GM18870 (cell line): ENCODE measurements at regions not wholly inside any gene's neighbourhood (a gene's known extent, or its start where the extent isn't known, plus 50 kb on each side); places are given as distances from the start of the nearest gene placed in this dataset.

ENCODE experiments used
- ATAC-seq: cut with Tn5 transposase; IDR thresholded peaks from one replicate; pipeline ENCODE4 v1.9.1; 2021; ENCODE audit warnings: moderate library complexity; ENCODE audit not compliant: unreplicated experiment

DNA sequence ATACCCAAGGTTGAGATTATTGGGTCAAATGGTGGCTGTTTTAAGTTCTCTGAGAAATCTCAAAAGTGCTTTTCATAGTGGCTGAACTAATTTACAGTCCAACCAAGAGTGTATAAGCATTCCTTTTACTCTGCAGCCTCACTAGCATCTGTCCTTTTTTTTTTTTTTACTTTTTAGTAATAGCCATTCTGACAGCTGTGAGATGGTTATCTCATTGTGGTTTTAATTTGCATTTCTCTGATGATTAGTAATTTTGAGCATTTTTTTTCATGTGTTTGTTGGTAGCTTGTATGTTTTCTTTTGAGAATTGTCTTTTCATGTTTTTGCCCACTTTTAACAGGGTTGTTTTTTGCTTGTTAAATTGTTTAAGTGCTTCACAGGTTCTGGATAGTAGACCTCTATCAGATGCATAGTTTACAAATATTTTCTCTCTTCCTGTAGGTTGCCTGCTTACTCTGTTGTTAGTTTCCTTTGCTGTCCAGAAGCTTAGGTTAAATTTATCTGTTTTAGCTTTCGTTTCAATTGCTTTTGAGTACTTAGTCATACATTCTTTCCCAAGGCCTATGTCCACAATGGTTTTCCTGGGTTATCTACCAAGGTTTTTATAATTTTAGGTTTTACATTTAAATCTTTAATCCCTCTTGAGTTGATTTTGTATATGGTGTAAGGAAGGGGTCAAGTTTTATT, 881.3 kb upstream of the SEL1L start:
- ATAC-seq: peak; percentile 77

DNA sequence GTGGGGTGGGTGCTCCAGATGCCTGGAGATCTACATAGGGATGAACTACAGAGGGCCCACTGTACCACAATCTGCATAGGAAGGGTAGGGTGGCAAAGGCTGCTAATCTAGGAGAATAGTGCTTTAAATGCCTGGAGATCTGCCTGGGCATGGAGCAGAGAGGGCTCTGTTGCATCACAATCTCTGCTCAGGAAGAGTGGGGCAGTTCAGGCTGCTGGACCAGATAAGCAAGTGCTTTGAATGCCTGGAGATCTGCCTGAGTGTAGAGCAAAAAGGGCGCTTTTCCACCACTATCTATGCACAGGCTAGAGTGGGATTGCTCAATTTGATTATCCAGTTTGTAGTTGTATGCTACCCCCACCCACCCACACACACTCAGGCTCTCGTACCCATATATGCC, 886.3 kb upstream of the SEL1L start:
- ATAC-seq: no peak

DNA sequence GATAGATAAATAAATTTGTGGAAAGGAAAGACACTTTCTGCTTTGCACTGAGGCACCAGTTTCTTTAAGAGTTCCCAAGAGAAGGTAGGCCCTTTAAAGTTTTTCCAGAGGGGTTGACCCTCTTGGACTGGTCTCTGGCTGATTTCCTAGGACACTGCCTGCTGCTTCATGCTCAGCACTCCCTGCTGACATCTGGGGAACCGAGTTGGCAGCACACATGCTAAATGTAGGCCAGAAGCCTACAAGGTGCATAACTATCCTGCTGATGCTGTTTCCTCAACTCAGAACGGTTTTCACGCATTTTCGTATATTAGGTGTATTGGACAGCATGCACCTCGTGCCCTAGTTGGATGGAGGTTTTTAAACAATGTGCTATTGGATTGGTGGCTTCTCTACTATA, 887.2 kb upstream of the SEL1L start:
- ATAC-seq: no peak

DNA sequence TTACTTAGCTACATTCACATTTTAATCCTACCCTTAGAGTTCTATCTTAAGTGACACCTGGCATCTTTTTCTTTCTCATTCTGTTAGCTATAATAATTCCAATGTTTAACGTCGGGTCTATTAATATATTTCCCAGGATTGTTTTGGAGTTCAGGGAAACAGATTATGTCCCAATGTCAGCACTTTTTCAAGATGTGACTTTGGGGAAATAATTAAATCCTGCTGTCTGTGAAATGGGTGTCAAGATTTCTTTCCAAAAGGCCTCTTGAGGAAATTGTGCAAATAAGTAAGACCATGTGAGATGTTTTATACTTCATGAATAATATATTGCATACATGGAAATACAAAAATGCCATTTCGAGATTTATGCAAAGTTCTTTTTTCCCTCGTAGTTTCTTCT, 887.6 kb upstream of the SEL1L start:
- no peak for ATAC-seq

DNA sequence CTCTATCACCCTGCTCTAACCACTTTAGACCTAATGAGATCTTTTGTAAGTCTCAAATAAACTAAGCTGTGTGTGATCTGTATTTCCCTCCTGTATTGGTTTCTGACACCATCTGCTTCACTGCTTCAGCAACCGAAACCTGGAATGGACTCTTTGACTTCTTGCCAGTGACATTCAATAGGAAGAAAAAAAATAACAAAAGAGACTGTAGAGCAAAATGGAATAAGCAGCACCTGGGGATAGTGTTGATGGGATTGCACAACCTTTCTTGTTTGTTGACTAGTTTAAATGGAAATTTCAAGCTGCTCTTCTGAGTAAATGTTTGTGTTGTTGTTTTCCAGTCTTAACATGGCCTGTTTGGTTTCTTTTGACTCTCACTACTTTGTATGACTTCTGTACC, 888.6 kb upstream of the SEL1L start:
- no peak for ATAC-seq

DNA sequence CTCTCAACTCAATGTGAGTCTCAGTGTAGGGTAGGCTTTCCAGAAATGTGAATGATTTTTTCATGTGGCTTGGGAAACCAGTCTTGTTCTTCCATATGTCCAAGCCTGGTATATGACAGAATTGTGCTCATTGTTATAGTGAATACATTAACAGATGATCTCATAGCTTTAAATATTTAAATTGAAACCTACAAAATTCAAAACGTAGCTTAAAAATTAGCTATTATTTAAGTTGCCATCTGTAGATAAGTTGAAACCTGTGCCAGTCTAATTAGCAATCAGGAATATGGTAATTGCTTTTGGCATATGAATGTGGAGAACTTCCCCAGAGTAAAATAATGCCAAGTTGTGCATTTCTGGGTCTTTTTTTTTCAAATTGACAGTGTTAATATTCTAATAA, 891.6 kb upstream of the SEL1L start:
- no peak for ATAC-seq

DNA sequence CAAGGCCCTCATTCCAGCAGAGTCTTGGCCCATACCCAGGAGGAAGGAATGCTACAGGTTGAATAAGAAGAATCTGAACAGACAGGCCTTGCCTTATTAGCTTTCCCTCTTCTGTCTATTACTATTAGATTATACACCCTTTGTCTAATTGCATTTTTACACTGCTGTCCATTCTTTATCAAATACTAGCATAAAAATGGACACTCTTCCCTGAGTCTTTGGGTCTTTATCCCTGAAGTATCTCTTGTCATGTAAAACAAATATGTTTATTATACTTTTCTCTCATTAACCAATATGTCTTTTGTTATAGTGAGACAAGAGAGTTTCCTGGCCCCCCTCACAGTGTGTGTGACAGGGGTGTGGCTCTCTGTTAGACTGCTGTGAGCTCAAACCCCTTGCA, 897.4 kb upstream of the SEL1L start:
- no peak for ATAC-seq

DNA sequence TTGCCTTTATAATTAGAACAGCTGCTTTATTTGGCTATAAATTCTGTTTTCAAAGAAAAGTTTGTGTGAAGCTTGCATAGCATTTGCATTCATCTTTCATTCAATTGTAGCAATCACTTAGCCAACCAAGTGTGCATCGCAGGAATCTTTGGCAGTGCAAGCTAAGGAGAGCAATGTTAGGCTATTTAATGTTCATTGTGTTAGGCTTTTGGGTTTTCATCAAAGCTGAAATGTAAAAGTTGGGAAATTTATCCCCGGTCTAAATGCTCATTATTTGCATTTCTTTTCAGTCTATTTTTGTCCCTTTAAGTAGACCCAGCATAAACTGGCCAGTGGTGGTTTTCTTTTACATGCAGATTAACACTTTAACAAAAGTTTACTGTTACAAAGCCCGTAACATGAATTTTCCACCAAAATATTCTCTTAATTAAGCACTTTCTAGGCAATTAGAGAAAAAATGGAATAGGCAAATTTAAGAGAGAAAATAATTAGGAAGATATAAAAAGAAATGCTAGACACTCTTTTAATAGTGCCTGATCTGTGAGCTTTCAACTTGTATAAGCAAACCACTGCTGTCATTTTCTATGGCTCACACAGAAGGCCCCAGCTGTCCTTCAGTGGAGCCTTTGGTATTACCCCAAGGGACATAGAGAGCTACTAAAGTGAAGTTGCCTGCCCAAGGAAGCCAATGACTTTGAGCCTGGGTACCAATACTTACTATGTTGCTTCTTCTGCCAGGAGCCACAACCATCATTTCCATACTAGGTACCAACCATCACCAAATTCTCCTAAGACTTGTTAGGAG, 898.9 kb upstream of the SEL1L start:
- ATAC-seq: no peak

DNA sequence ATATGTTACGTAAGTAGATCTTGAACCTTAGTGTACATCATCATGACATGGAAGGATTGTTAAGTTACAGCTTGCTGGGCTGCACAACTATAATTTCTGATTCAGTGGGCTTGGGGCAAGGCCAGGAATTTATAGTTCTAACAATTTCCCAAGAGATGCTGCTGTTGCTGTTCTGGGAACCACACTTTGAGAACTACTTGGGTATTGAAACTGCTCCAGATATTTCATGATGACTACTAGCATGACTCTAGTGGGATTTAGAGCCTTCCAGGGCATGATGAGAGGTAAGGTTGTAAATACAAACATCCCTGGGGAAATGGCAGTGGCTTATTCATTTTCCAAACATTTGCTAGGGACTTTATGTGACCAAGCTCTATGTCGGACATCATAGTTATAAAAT, 904.8 kb upstream of the SEL1L start:
- no peak for ATAC-seq

DNA sequence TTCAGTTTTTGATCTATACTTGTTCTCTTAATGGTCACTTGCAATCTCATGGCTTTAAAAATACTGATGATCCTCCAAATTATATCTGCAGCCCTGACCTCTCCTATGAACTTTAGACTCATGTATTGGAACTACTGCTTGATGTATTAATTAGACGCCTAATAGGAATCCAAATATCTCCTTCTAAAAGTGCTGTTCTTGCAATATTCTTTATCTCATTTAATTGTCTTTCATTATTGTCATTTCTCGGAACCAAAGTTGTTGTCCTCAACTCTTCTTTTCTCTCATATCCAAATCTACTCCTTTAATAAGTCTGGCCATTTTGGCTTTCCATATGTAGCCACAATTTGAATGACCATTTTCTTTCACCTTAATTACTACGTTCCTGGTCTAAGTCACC, 907.6 kb upstream of the SEL1L start:
- no peak for ATAC-seq

DNA sequence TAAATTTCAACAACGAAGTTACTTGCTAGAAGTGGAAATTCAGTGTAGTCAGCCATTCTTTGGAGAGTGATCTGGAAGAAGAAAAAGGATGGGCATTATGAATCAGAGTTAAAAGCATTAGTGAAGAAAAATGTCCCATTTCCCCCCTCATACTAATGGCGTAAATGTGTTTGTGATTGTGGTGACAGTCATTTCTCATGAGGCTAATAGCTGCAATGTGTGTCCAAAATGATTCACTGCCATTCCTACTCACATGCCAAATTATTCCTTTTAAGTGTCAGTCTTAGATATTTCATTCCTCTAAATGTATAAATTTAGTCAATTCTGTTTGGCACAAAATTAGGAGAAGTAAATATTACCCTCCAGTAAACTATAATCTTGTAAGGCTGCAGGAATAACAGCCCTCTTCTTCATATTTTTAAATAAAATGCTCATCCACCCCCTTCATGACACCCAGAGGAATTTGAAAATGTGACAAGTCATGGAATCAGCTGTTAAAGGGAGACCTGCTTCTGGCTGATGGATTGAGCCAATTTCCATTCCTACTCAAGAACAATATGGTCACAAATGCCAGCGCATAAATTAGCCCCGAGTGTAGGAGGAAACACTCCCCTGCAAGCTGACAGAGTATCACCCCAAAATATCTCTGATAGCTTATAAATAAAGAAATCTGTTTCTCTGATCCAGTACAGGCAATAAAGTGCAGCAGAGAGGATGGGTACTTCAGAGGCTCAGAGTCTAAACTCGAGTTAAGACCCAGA, 912.3 kb upstream of the SEL1L start:
- no peak for ATAC-seq

DNA sequence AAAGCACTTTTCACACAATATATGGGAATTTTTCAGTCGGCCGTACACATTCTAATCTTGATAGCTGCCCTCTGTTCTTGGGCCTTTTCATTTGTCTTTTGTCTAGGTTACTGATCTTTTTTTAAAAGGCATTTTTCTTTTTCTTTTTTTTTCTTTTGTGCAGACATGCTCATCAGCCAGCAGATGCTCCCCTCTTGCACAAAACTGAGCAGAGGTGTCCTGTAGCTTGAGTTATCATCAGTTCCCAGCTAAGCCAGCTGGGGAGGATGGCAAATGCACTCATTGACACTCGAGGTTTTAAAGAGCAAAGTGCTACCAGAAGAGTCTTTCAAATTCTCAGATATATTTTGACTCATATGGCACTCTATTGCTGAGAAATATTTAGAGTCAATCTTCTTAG, 913.9 kb upstream of the SEL1L start:
- ATAC-seq: no peak

DNA sequence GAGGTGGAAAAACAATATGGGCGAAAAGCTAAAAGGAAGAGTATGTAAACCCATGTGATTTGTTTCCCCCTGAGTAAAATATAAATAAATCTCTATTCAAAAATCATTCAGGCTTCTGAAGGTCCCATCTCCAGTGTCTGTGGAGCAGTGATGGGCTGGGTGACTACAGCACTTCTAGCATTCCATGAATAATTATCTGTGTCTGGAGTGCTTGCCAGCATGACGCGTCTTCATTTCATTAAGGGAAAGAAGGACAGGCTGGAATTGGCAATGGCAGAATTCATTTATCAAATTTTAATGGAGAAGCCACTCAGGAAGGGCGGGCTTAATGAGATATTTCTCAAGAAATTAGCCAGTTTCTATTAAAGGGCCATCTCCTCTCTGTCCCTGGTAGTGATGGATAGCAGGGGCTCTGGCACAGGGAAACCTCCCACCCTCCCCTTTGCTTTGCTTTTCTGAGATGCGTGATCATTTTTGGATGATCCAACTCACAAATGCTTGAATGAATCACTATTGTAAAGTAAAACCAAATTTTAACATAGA, 916.3 kb upstream of the SEL1L start:
- no peak for ATAC-seq

DNA sequence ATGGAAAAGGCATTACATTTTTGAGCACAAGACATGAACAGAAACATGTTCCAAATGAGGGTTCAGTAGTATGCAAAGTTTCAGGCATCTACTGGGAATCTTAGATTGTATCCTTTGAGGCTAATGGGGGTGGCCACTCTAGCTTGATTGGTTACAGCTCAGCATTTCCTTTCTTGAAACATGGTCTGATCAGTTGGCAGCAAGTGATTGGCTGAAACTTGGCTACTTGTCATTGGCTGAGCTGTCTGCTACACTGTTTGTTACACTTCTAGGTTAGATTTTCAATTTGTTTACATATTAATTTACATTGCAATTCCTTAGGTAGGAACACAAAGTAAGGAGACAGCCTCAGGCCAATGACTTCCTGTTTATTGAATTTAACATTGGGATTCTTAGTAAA, 918.0 kb upstream of the SEL1L start:
- no peak for ATAC-seq

DNA sequence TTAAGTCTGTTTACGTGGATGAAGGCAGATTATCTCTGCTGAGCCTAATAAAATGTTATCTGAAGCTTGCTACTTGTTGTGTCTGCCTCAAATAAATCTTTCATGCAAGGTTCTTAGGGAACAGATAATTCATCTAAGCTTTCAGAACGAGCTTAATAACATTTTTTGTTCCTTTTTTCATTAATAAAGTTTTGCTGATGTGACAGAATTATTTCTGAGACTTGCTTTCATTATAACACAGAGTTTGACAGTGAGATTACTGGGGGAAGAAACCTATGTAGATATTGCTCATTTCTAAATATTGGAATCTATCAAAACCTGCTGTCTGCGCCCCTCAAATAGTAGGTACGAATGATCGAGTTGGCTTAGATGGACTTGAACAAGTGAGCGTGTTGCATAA, 948.7 kb upstream of the SEL1L start:
- ATAC-seq: no peak

DNA sequence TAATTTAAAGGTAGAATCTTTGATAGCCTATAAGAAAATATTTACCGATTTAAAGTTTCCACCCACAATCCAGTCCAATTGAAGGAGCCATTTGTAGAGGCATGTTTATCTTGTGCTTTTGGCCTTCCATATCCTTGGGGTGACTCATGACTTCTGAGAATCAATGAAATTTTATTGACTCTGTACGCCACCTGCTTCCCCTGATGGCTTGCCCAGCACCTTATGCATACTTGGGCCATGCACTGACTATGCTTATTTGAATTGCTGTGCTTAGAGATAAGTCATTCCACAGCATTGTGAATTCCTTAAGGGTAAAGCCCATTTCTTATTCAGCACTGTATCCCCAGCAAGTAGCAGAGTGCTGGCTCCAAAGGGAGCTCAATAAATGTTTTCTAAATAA, 954.8 kb upstream of the SEL1L start:
- ATAC-seq: no peak

DNA sequence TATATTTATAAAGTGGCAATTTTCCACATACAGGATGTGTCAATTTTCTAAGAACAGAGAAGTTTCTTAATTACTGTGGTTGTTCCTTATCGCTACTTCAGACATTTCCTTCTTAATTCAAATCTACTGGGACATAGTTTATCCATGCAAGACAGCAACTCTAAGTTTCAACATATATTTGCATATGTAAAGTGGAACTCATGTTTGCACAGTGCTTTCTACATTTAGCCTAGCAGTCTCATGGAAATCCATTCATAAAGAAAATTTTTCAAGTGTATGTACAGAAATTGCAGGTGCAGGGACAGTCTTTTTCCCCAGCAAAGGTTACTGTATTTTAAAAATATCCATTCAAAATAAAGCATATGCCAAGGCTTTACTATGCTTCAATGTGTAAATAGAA, 956.7 kb upstream of the SEL1L start:
- ATAC-seq: no peak

DNA sequence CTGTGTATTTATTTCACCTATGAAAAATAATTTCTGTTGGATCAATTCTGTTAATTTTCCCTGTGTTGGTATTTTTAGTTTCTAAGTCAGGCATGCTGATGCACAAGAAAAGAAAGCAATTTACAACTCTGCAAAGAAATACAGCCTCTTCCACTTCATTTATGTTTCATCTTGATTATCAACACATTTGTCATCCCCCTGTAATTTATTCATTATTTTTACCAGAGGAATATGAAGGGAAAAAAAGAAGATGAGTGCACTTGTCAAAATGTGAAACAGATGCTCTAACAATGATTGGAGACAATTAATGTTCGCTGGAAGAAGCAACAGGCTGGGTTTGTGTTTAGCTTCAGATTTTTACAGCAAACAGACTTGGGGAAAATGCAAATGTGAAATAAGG, 958.5 kb upstream of the SEL1L start:
- ATAC-seq: no peak

DNA sequence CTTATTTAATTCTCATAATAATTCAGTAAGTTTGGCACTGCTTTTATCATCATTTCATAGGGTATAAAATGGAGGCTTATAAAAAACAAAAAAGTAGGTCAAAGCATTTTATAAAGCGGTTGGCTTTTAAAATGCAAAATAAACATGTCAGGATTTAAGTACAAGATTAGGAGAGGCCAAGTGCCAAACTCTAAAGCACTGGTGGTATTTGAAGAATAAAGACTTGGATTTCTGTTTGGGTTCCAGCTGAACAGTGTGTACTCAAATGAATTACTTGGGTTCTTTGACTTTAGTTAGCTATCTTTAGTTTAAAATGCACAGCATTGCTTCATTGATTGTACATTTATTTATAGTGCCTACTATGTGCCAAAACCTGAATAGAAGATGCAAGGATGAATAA, 966.6 kb upstream of the SEL1L start:
- no peak for ATAC-seq

DNA sequence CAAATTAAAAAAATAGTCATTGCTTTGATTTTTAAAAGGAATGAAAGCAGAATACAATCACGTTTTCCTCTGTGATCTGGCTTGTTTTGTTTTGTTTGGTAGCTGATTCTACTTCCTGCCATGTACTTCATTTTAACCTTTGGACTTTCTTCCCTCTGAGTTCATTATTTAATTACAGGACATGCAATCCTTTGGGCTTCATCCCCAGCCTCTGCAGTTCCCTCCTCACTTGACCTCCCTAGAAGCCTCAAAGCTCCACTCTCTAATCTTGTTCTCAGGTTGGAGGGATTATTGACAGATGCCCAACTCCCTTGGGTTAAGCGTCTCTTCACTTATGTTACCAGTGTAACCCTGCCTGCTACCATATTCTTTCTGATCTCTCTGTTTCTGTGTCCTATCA, 967.9 kb upstream of the SEL1L start:
- no peak for ATAC-seq

DNA sequence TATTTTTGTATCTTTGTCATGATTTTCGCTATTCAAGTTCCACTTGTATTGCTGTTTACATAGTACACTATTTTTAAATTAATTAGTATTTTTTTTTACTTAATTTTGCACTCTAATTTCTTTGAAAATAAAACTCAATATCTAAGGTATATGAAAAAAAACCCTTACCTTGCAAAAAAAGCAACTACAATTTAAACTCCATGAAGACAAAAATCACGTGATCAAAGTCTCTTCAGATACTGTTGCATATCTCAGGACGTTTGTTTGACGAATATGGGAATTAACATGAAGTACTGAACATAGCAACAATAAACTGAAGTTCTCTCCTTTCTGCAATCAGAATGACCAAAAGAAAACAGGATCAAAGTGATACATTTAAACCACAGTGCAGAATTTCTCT, 968.4 kb upstream of the SEL1L start:
- no peak for ATAC-seq

DNA sequence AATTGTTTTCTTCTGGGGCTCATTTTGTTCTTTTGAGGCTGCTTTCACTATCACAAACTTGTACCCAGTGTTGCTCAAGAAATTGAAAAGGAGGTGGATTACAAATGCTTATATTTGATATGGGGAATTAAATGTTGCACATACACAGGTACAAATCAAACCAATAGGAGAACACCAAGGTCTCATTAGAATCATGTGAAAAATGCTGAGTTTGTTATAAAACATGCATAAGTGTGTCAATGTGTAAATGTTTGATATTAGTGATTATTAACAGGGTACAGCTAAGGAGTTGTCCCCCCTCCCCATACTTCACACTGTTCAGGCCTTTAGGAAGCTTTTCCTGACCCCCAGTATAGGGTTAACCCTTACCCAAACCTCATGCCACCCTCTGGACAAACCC, 971.2 kb upstream of the SEL1L start:
- ATAC-seq: no peak
